Inferior parietal cortex (tissue), 1 donor: ENCODE measurements at regions not wholly inside any gene's neighbourhood (a gene's known extent, or its start where the extent isn't known, plus 50 kb on each side); places are given as distances from the start of the nearest gene placed in this dataset.

ENCODE experiments used
- DNase-seq: peaks from one replicate; pipeline ENCODE4 v3.0.0-alpha.2; 2016; ENCODE audit errors: extremely low spot score

GRCh38 chrX:39327255-39327654 is 526.0 kb downstream of the MID1IP1 start:
- DNase-seq = no peak

- DNase-seq = no peak
Observed at GRCh38 chrX:39327705-39328104, 526.4 kb downstream of the MID1IP1 start.

- DNase-seq = no peak
Observed at GRCh38 chrX:39328661-39329060, 527.4 kb downstream of the MID1IP1 start.

GRCh38 chrX:39331082-39331704 is 529.9 kb downstream of the MID1IP1 start:
- DNase-seq = no peak

- DNase-seq = no peak
Observed at GRCh38 chrX:39333451-39333850, 532.2 kb downstream of the MID1IP1 start.

- DNase-seq = no peak
Observed at GRCh38 chrX:39335513-39336235, 534.4 kb downstream of the MID1IP1 start.

GRCh38 chrX:39336671-39337311 is 535.5 kb downstream of the MID1IP1 start:
- no peak for DNase-seq

GRCh38 chrX:39337451-39337850 is 536.2 kb downstream of the MID1IP1 start:
- DNase-seq = no peak

GRCh38 chrX:39338583-39338982 is 537.3 kb downstream of the MID1IP1 start:
- DNase-seq = no peak

GRCh38 chrX:39356119-39356807 is 555.0 kb downstream of the MID1IP1 start:
- DNase-seq = no peak

GRCh38 chrX:39360101-39360500 is 558.8 kb downstream of the MID1IP1 start:
- DNase-seq = no peak

- DNase-seq = peak; percentile 57
Observed at GRCh38 chrX:39361736-39362135, 560.5 kb downstream of the MID1IP1 start.

- DNase-seq = no peak
Observed at GRCh38 chrX:39367416-39367815, 566.2 kb downstream of the MID1IP1 start.

GRCh38 chrX:39372115-39372514 is 570.9 kb downstream of the MID1IP1 start:
- DNase-seq = no peak

- DNase-seq = no peak
Observed at GRCh38 chrX:39377157-39377556, 575.9 kb downstream of the MID1IP1 start.

GRCh38 chrX:39377773-39378172 is 576.5 kb downstream of the MID1IP1 start:
- no peak for DNase-seq

- DNase-seq = no peak
Observed at GRCh38 chrX:39381422-39381821, 580.2 kb downstream of the MID1IP1 start.

GRCh38 chrX:39384996-39385395 is 583.7 kb downstream of the MID1IP1 start:
- DNase-seq = no peak

- no peak for DNase-seq
Observed at GRCh38 chrX:39388730-39389129, 587.5 kb downstream of the MID1IP1 start.

- no peak for DNase-seq
Observed at GRCh38 chrX:39396358-39396995, 595.2 kb downstream of the MID1IP1 start.

GRCh38 chrX:39397561-39398199 is 596.4 kb downstream of the MID1IP1 start:
- DNase-seq = no peak
